ENCODE measurements at regions not wholly inside any gene's neighbourhood (a gene's known extent, or its start where the extent isn't known, plus 50 kb on each side); places are given as distances from the start of the nearest gene placed in this dataset.

DNA sequence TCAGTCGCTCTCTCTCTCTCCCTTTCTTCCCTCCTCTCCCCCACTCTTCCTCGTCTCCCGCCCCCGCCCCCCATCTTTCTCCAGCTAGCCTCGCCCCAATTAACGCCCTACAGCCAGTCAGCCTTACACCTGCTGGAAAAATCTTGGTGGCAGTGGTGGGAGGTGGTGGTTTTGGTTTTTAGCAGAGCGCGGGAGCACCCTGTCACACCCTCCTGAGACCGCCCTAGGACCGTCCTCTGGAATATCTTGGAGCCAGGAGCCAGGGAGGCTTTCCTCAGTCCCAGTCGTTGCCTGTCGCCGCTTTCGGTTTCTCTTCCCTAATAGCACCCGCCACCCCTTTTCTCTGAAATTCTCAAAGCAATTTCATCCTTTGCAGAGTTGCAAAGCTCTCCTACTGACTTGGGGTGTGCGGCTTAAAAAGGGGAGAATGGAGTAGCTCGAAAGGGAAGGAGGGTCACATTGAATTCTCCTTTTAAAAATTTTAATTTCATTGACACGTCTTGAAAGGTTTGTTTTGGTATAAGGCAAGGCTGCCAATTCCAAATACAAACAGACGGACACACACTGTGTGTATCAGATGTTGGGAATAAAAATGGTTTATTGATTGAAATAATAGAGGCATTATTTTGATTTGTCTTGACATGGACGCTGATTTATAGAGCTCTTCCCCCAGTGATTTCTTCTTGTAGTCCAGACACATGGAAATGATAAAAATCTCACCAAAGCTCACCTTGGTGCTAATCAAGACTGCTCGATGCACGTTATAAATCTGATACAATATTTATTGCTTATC is 301.3 kb downstream of the PARP8 start:
- peak; percentile 32 to 54 for DNase-seq (ENCODE audit: low read depth in 1 of 2, low spot score in 1 of 2)
- no peak for TF ChIP-seq JUND (IDR thresholded peaks at IDR 0.05; ENCODE audit: low read depth)
- in situ Hi-C loops (cut with HindIII; ENCODE audit: low pct_unique_long_range_greater_than_20kb, low sequenced_read_pairs), result no loop called here

DNA sequence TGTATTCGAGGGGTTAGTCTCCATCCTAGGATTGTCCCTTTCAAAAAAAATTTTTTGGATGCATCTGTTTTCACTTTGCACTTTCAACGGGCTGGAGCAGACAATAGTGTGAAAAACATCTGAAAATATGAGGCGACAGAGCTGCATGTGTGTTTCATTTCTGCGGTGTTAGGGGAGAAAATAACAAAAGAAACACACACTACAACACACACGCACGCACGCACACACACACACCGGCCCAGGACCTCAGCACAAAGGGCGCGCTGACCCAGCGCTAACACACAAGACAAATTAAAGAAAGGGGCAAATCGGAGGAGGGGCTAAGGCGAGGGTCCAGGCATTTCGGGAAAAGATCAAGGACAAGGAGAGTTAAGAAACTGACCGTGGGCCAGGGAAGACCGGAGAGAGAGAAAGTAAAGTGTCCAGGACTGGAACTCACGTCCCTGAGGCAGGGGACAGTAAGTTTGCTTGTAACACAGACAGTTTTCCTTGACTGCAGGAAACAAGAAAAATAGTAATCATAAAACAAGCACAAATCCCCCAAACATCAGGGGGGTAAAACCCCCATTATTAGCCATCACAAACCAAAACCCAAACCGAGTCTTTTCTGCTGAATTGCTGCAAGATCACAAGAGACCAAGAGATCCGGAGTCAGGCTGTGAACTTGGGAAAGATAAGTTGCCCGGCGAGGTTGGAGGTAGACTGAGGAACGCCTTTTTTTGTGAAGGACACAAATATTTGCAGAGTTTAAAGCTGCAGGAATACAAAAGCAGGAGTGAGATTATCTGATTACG is 302.1 kb downstream of the PARP8 start:
- in situ Hi-C loops (cut with HindIII; ENCODE audit: low pct_unique_long_range_greater_than_20kb, low sequenced_read_pairs), result no loop called here
- no peak for DNase-seq (ENCODE audit: low read depth in 1 of 2, low spot score in 1 of 2)
- no peak for TF ChIP-seq JUND (IDR thresholded peaks at IDR 0.05; ENCODE audit: low read depth)

GRCh38 chr5:50969151-50970031 is 303.0 kb downstream of the PARP8 start:
- TF ChIP-seq JUND (IDR thresholded peaks at IDR 0.05; ENCODE audit: low read depth), result no peak
- DNase-seq (ENCODE audit: low read depth in 1 of 2, low spot score in 1 of 2), result no peak
- in situ Hi-C loops (cut with HindIII; ENCODE audit: low pct_unique_long_range_greater_than_20kb, low sequenced_read_pairs), result no loop called here

DNA sequence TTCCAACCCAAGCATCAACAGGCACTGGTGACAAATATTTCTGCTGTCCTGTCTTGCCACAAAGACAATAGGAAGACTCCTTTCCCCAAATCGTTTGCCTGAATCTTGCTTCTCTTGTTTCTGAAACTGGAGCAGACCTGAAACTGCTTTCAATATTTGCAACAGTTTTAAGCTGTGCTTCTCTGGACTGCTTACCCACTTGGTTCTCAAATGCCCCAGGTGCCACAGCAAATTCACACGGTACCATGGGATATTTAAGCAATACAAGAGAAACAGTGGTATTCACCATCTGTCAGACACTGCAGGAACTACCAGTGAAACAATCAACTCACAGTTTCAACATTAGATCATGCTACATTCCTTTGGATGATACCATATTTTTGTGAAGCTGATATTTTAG is 309.4 kb downstream of the PARP8 start:
- TF ChIP-seq JUND (IDR thresholded peaks at IDR 0.05; ENCODE audit: low read depth), result no peak
- in situ Hi-C loops (cut with HindIII; ENCODE audit: low pct_unique_long_range_greater_than_20kb, low sequenced_read_pairs), result no loop called here
- DNase-seq (ENCODE audit: low read depth in 1 of 2, low spot score in 1 of 2), result no peak

GRCh38 chr5:50978924-50979323 is 312.5 kb downstream of the PARP8 start:
- in situ Hi-C loops (cut with HindIII; ENCODE audit: low pct_unique_long_range_greater_than_20kb, low sequenced_read_pairs), result no loop called here
- no peak for TF ChIP-seq JUND (IDR thresholded peaks at IDR 0.05; ENCODE audit: low read depth)
- no peak for DNase-seq (ENCODE audit: low read depth in 1 of 2, low spot score in 1 of 2)

- no peak for DNase-seq (ENCODE audit: low read depth in 1 of 2, low spot score in 1 of 2)
- in situ Hi-C loops (cut with HindIII; ENCODE audit: low pct_unique_long_range_greater_than_20kb, low sequenced_read_pairs), result no loop called here
- no peak for TF ChIP-seq JUND (IDR thresholded peaks at IDR 0.05; ENCODE audit: low read depth)
Measured at GRCh38 chr5:50984640-50985039, 318.2 kb downstream of the PARP8 start.

- DNase-seq (ENCODE audit: low read depth in 1 of 2, low spot score in 1 of 2), result no peak
- in situ Hi-C loops (cut with HindIII; ENCODE audit: low pct_unique_long_range_greater_than_20kb, low sequenced_read_pairs), result no loop called here
- TF ChIP-seq JUND (IDR thresholded peaks at IDR 0.05; ENCODE audit: low read depth), result no peak
Measured at GRCh38 chr5:50990296-50990924, 324.0 kb downstream of the PARP8 start.

DNA sequence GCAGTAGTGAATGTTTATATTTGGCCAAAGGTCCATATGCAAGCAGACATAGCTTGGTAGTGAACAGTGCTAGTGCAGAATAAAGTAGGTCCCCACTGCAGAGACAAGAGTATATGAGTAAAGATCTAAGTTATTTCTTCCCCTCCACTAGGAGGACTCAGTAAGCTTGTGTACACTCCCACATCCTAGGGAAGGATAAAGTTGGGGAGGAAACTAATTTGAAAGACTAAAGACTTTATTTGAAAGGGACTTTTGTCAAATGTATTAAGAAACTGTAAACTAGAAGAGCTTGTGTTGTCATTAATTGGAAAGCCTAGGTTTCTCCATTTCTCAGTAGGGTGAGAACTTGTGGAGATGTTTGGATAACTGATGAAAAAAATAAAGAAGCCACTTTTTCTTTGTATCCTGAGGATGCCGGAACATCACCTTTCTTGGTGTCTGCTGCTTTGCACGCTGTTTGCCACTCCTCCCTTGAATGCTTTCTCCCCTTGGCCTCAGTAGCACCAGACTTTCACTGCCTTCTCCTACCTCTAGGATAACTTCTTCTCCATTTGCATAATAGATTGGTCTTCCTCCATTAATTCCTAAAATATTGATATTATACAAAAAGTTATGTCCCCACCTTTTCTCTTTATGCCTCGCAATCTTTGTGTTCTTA is 329.0 kb downstream of the PARP8 start:
- DNase-seq (ENCODE audit: low read depth in 1 of 2, low spot score in 1 of 2), result no peak
- in situ Hi-C loops (cut with HindIII; ENCODE audit: low pct_unique_long_range_greater_than_20kb, low sequenced_read_pairs), result no loop called here
- TF ChIP-seq JUND (IDR thresholded peaks at IDR 0.05; ENCODE audit: low read depth), result no peak

- no peak for TF ChIP-seq JUND (IDR thresholded peaks at IDR 0.05; ENCODE audit: low read depth)
- no peak for DNase-seq (ENCODE audit: low read depth in 1 of 2, low spot score in 1 of 2)
- in situ Hi-C loops (cut with HindIII; ENCODE audit: low pct_unique_long_range_greater_than_20kb, low sequenced_read_pairs), result no loop called here
Measured at GRCh38 chr5:51001227-51001923, 334.9 kb downstream of the PARP8 start.

- in situ Hi-C loops (cut with HindIII; ENCODE audit: low pct_unique_long_range_greater_than_20kb, low sequenced_read_pairs), result no loop called here
- no peak for DNase-seq (ENCODE audit: low read depth in 1 of 2, low spot score in 1 of 2)
Measured at GRCh38 chr5:51002368-51002767, 335.9 kb downstream of the PARP8 start.

GRCh38 chr5:51013036-51013435 is 346.6 kb downstream of the PARP8 start:
- in situ Hi-C loops (cut with HindIII; ENCODE audit: low pct_unique_long_range_greater_than_20kb, low sequenced_read_pairs), result no loop called here
- no peak for DNase-seq (ENCODE audit: low read depth in 1 of 2, low spot score in 1 of 2)

More at GRCh38 chr5:51002368-51002767, 335.9 kb downstream of the PARP8 start:
- no peak for TF ChIP-seq JUND (IDR thresholded peaks at IDR 0.05; ENCODE audit: low read depth)

More at GRCh38 chr5:51013036-51013435, 346.6 kb downstream of the PARP8 start:
- TF ChIP-seq JUND (IDR thresholded peaks at IDR 0.05; ENCODE audit: low read depth), result no peak
